GM19452 (cell line): ENCODE measurements at regions not wholly inside any gene's neighbourhood (a gene's known extent, or its start where the extent isn't known, plus 50 kb on each side); places are given as distances from the start of the nearest gene placed in this dataset.

Experiments
- ATAC-seq: cut with Tn5 transposase; IDR thresholded peaks from one replicate; pipeline ENCODE4 v1.9.1; 2021; ENCODE audit not compliant: unreplicated experiment

GRCh38 chr7:31455844-31456243 is 58.0 kb upstream of the ITPRID1 start:
- ATAC-seq = no peak

- no peak for ATAC-seq
Observed at GRCh38 chr7:31456646-31457368, 57.1 kb upstream of the ITPRID1 start.

- no peak for ATAC-seq
Observed at GRCh38 chr7:31457551-31457950, 56.3 kb upstream of the ITPRID1 start.

- ATAC-seq = no peak
Observed at GRCh38 chr7:31458203-31458602, 55.7 kb upstream of the ITPRID1 start.

- ATAC-seq = no peak
Observed at GRCh38 chr7:31462636-31463035, 51.3 kb upstream of the ITPRID1 start.
